ENCODE measurements at regions not wholly inside any gene's neighbourhood (a gene's known extent, or its start where the extent isn't known, plus 50 kb on each side); places are given as distances from the start of the nearest gene placed in this dataset.
"Not testable (repeated sequence)": the region's sequence is repeated elsewhere in the genome, so short reads cannot be mapped to it uniquely, and the experiment has no call there.

DNA sequence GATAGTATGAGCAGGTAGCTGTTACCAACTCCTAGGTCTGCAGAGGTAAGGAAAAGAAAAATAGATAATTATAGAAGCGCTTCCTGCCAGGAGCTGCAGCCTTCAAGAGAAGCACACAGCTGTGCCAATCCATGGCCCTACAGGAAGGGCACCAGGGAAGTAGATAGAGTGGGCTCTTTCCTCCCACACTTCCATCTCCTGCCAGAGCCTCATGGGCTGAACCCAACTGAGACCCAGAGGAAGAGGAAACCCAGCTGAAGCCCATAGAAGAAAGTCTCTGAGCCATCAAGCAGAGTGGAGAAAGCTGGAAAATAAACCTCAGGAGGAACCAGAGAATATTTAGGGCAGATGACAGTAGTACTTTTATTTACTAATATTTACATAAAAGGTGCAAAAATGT, 146.7 kb upstream of the ATXN1 start:
- no peak for DNase-seq (ENCODE audit: low read depth, low spot score)

GRCh38 chr6:16904957-16905356, 143.7 kb upstream of the ATXN1 start:
- DNase-seq (ENCODE audit: low read depth, low spot score), result no peak

DNA sequence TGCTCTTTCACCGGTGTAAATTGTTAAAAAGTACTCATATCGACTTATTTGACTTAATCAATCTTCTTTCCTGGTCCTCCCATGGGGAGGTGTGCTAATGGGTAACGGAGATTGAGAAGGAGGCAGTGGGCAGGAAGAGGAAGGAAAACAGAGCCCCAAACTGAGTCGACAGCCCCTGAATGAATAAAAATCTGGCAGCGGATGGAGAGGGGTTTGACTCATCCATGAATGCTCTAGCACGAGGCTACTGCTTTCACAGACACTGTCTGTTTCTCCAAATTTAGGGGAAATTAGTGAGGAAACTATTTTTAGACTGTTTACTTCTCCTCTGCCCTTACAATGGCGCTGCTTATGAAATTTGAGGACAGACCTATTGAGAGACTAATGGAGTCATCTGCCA, 142.2 kb upstream of the ATXN1 start:
- peak; percentile 26 for DNase-seq (ENCODE audit: low read depth, low spot score)

GRCh38 chr6:16902502-16902901, 141.2 kb upstream of the ATXN1 start:
- no peak for DNase-seq (ENCODE audit: low read depth, low spot score)

DNA sequence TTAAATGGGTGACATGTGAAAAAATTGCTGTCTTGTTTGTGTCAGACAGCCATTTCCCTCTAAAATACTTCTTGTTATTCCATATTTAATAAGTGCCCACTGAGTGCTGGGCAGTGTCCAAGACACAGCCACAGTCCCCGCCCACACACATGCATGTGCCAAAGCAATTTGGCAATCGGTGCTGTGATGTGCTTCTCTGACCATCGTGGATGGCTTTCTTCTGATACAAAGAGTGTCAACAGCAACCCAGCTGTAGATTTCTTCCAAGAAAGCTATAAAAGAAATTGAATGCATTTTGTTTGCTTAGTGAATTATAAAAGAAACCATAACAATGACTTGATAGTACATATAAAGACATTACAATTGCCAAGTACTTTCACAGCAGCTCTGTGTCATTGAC, 140.5 kb upstream of the ATXN1 start:
- peak; percentile 45 for DNase-seq (ENCODE audit: low read depth, low spot score)

DNA sequence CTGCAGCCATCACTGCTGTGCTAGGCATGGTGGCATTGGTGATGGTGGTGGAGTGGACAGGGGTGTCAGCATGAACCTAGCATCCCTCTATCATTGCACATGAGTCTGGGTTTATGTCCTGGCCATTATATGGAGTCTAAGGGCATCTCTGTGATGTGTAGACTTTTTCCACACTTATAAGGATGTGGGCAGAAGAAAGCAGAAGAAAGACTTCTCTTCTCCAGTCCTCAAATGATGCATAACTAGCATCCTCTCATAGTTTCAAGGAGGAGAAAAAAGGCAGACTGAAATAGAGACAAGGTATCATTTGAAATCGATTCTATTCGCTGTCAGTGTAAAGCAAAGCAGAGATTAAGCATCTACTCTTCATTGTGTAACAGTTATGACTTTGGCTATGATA, 140.0 kb upstream of the ATXN1 start:
- DNase-seq (ENCODE audit: low read depth, low spot score), result no peak

- no peak for DNase-seq (ENCODE audit: low read depth, low spot score)
These were observed 137.6 kb upstream of the ATXN1 start for GRCh38 chr6:16898640-16899396.

DNA sequence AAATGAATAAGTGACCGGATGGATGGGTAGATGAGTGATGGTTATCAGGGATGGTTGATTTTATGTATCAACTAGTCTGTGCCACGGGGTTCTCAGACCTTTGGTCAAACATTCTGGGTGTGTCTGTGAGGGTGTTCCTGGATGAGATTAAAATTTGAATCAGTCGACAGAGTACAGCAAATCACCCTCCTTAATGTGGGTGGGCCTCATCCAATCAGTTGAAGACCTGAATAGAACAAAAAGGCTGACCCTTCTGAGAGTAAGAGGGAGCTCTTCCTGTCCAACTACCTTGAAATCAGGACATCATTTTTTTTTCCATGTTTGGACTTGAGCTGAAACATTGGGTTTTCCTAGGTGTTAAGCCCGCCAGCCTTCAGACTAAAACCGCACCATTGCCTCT, 136.4 kb upstream of the ATXN1 start:
- no peak for DNase-seq (ENCODE audit: low read depth, low spot score)

DNA sequence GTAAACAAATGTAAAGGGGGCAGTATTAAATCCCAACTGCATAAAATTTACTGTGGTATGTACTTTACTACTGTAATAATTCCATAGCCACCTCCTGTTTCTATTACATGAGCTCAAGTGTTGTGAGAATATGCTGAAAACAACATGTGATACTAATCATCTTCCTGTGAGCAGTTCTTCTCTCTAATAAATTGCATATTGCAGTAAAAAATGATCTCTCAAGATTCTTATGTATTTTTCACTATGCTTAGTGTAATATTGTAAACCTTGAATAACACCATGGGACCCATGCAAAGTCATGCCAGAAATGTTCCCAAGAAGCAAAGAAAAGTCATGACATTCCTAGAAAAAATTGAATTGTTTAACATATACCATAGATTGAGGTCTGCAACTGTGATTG, 133.0 kb upstream of the ATXN1 start:
- DNase-seq (ENCODE audit: low read depth, low spot score), result no peak

DNA sequence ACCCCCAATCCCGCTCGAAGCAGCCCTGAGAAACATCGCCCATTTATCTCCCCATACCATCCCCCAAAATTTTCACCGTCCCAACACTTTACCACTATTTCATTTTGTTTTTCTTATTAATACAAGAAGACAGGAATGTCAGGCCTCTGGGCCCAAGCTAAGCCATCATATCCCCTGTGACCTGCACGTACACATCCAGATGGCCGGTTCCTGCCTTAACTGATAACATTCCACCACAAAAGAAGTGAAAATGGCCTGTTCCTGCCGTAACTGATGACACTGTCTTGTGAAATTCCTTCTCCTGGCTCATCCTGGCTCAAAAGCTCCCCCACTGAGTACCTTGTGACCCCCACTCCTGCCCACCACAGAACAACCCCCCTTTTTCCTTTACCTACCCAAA, 129.8 kb upstream of the ATXN1 start:
- not testable (repeated sequence) for DNase-seq (ENCODE audit: low read depth, low spot score)

DNA sequence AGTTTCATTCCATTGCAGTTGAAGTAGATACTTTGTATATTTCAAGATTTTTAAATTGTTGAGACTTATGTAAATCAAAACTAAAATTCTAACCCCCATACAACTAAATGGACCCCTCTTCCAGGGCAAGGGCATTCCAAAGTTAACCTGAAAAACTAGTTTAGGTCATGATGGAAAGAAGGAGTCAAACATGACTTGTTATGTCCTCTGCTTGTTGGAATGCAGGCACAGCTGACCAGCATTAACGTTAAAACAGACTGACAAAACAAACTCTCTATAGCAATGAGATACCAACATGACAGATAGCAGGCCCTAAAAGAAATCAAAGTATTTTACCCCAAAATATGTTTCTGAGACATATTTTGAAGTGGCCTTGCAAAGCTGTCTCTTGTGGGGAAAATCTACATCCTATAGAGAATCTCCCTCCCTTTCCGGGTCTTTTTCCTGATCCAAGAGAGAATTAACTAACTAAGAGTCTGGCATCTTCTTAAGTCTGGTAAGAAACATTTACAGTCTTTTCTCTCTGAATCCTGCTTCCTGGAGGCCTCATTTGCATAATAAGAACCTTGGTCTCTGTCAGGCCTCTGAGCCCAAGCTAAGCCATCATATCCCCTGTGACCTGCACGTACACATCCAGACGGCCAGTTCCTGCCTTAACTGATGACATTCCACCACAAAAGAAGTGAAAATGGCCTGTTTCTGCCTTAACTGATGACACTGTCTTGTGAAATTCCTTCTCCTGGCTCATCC, 124.3 kb upstream of the ATXN1 start:
- no peak for DNase-seq (ENCODE audit: low read depth, low spot score)

DNA sequence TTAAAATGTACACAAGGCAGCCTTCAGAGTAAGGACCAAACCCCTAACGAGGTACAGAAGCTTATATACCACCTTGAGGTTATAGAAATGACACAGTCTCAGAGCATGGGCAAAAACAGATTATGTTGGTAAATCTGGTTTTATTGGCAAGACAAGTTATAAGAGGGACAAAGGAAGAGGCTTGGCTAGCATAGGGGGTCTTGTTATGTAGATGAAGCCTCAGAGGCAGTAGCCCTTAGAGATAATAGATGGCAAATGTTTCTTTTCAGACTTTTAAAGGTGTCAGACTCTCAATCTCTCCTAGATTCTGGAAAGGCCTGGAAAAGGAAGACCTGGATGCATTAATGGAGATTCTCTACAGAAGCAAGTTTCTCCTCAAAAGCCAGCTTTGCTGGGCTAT, 123.3 kb upstream of the ATXN1 start:
- DNase-seq (ENCODE audit: low read depth, low spot score), result no peak

DNA sequence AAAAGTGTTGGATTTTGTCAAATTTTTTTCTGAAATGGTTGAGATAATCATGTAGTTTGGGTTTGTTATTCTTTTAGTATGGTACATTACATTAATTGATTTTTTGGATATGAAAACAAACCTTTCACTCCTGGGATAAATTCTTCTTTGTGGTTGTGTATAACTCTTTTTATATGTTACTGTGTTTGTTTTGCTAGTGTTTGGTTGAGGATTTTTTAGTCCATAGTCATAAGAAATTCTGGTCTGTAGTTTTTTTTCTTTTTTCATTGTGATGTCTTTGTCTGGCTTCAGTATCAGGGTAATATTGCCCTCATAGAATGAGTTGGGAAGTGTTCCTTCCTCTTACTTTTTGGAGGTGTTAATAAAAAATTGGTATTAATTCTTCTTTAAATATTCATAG, 122.2 kb upstream of the ATXN1 start:
- DNase-seq (ENCODE audit: low read depth, low spot score), result peak; percentile 17

GRCh38 chr6:16882230-16882629, 121.0 kb upstream of the ATXN1 start:
- no peak for DNase-seq (ENCODE audit: low read depth, low spot score)

DNA sequence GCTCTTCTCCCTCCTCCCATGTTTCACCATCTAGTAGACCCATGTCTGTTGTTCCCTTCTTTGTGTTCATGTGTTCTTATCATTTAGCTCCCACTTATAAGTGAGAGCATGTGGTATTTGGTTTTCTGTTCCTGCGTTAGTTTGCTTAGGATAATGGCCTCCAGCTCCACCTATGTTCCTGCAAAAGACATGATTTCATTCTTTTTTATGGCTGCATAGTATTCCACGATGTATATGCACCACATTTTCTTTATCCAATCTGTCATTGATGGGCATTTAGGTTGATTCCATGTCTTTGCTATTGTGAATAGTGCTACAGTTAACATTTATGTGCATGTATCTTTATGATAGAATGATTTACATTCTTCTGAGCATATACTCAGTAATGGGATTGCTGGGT, 115.6 kb upstream of the ATXN1 start:
- not testable (repeated sequence) for DNase-seq (ENCODE audit: low read depth, low spot score)

DNA sequence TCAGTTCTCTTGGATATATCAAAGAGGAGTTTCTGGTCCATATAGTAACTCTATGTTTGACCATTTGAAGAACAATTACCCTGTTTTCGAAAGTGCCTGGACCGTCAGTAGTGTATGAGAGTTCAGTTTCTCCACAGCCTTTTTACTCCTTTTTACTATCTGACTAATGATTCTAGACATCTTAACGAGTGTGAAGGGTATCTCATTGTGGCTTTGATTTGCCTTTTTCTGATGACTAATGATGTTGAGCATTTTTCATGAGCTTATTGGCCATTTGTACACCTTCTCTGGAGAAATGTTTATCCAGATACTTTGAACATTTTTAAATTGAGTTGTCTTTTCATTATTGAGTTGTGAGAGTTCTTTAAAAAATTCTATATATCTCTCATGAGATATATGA, 114.9 kb upstream of the ATXN1 start:
- DNase-seq (ENCODE audit: low read depth, low spot score), result peak; percentile 13

GRCh38 chr6:16873698-16874097, 112.4 kb upstream of the ATXN1 start:
- no peak for DNase-seq (ENCODE audit: low read depth, low spot score)

GRCh38 chr6:16872543-16873235, 111.4 kb upstream of the ATXN1 start:
- no peak for DNase-seq (ENCODE audit: low read depth, low spot score)

DNA sequence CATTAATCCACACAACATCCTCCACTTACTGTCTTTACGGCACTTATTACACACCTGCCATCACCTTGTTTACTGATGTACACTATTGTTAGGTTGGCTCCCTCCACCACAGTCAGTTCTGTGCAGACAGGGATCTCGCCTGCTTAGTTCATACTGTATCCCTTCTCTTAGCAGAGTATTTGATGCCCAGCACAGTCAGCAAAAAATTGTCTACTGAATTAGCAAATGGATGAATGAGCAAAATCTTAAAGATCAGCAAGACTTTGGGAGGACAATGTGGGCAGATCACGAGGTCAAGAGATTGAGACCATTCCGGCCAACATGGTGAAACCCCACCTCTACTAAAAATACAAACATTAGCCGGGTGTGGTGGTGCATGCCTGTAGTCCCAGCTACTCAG, 109.8 kb upstream of the ATXN1 start:
- no peak for DNase-seq (ENCODE audit: low read depth, low spot score)

- DNase-seq (ENCODE audit: low read depth, low spot score), result peak; percentile 14
These were observed 107.7 kb upstream of the ATXN1 start for GRCh38 chr6:16868968-16869367.

DNA sequence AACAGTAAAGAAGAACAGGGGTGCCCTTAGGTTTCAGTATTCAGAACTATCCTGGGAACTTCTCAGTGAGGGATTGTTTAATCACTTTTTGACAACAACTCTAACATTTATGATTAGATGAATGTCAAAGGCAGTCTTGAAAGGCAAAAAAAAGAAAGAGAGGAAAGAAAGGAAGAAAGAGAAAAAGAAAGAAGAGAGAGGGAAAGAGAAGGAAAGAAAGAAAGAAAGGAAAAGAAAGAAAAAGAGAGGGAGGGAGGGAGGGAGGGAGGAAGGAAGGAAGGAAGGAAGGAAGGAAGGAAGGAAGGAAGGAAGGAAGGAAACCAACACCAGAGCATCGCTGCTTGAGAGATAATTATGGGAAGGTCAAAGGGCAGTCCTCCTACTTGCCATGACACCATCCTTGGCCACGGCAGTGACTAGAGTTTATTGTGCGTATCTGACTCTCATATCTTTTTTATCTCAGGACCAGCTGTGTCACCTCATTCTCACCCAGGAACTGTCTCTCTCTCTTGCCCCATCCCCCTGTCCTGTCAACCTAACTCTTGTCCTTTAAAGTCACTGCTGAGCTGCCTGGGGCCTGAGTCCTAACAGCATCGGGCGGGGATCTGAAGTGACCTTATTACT, 96.8 kb upstream of the ATXN1 start:
- DNase-seq (ENCODE audit: low read depth, low spot score), result no peak

- no peak for DNase-seq (ENCODE audit: low read depth, low spot score)
These were observed 94.2 kb upstream of the ATXN1 start for GRCh38 chr6:16855460-16855859.
